DMS 273 treated with DMSO at 0.1 percent for 48 hours (cell line): ENCODE measurements at regions not wholly inside any gene's neighbourhood (a gene's known extent, or its start where the extent isn't known, plus 50 kb on each side); places are given as distances from the start of the nearest gene placed in this dataset.
"Not testable (repeated sequence)": the region's sequence is repeated elsewhere in the genome, so short reads cannot be mapped to it uniquely, and the experiment has no call there.

Source experiments
- DNase-seq: peaks from one replicate; lab custom pipeline; 2025; lab: John Stamatoyannopoulos, UW

GRCh38 chr15:56568466-56569167, 103.7 kb upstream of the MNS1 start:
- peak; percentile 29 for DNase-seq

DNA sequence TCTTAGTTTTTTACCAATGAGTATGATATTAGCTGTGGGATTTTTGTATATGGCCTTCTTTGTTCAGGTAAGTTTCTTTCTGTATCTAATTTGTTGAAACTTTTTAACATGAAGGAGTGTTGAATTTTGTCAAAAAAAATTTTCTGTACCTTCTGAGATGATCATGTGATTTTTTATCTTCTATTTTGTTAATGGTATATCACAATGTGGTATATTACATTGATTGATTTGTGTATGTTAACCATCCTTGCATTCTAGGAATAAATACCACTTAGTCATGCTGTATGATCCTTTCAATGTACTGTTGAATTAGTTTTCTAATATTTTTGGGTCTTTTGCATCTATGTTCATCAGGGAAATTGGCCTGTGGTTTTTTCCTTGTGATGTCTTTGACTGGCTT, 92.5 kb upstream of the MNS1 start:
- DNase-seq, result no peak

GRCh38 chr15:56553486-56553885, 88.5 kb upstream of the MNS1 start:
- DNase-seq, result no peak

DNA sequence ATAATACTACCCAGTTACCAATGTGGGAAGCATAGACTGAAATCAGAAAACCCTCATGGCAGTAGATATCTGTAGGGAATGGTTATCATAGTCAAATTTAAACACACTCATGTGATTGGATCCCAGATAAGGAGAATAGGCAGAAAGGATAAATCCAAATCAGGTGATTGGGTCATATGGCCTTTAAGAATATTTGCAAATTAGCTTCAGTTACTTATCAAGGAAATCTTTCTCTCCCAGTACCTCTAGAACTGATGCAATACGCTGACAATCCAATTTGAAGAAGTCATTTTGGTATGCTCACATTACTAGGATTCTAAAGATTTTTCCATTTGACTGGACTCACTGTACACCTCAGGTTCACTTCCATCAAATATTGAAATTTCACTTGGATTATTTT, 87.7 kb upstream of the MNS1 start:
- DNase-seq, result no peak

DNA sequence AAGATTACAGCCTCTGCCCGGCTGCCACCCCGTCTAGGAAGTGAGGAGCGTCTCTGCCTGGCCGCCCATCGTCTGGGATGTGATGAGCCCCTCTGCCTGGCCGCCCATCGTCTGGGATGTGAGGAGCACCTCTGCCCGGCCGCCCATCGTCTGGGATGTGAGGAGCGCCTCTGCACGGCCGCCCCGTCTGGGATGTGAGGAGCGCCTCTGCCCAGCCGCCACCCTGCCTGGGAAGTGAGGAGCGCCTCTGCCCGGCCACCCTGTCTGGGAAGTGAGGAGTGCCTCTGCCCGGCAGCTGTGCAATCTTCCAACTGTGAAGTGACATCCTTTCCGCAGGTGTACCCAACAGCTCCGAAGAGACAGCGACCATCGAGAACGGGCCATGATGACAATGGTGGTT, 75.6 kb upstream of the MNS1 start:
- not testable (repeated sequence) for DNase-seq

- DNase-seq, result not testable (repeated sequence)
Measured at GRCh38 chr15:56540157-56540556, 75.2 kb upstream of the MNS1 start.

DNA sequence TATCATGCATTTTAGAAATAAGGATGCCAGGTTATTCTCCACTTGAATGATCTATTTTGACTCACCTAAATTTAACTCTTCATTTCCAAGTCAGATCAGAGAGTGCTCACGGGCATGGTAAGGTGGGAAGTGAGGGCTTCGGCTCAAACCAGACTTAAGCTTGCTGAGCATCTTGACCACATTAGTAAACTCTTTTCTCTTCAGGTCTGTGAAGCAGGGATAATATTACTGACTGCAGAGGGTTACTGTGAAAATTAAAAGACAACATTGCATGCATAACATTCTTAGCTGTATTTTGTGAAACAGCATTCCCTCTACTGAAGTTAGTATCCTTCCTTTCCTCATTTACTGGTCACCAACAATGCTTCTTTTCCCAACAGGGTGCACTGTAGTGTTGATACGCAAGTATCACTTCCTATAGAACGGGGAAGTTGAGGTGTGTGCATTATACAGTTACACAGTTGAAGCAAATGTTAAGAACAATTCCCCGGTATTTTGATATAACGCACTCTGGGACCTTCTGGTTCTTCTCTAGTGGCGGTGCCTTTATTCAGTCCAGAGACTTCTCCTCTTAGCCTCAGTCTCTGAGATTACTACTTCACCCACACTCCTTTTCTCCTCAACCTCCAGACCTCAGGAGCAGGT, 74.1 kb upstream of the MNS1 start:
- no peak for DNase-seq

DNA sequence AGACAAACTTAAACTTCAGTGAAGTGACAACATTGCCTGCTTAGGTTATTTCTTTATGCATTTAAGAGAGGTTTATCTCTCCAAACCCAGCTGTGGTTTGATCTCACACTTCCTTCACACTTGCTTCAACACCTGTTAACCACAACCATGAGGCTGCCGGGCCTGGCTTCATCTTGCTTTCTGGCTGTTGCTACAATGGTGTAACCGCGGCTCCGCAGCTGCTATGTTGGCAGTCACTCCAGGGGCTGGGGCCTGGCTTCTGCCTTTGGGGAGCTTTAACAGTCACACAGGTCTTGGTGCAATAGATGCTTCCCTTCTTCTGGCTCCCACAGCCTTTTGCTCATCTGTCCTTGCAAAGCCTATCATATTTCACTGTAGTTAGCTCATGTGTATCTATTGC, 72.9 kb upstream of the MNS1 start:
- DNase-seq, result no peak

GRCh38 chr15:56534728-56535127, 69.8 kb upstream of the MNS1 start:
- no peak for DNase-seq

GRCh38 chr15:56533731-56534403, 68.9 kb upstream of the MNS1 start:
- no peak for DNase-seq

DNA sequence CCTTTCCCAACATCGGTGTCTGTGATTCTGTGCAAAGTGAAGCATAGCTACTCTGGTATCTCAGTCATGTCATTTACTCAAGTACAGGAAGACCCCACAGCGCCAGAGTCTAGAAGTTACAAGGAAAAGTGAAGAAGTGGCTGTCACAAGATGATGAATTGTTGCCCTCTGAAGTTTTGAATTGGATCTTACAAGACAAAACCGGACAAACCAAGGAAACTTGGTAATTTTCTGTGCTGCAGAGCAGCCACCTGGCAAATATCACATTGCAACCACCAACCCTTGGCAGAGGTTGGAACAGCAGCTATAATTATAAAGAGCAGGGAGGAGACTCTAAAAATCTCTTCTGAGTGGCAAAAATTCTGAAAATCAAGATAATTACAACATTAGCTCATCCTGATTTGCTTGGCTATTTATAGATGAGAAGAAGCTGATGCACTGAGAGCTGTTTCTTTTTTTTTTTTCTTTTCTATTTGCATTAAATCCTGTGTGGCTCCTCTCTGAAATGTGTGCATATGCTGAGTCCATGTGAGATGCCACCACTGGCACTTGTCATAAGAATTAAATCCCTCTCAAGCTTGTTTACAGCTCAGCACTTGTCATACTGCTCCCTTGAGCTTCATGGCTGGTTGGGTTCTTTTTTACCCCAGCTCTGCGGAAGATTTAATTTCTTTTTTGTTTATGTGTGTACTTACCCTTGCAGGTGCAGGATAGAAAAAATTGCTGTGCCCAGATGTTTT, 68.0 kb upstream of the MNS1 start:
- no peak for DNase-seq

DNA sequence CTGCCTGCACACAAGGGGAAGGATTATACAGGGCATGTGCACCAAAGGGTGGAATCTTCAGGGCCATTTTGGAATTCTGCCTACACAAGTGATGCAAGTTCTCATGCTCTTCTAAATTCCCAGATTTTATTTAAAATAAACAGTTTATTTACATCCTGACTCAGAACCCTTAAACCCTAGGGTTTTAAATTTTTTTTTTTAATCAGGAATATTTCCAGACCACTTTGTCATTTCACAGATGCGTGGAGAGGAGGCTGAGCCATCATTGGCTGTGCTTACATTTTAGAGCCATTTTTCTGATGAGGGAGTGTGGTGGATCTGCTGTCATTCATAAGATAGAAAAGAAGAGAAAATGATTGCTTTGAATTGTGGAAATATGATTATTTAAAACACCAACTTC, 65.2 kb upstream of the MNS1 start:
- DNase-seq, result no peak

- no peak for DNase-seq
Measured at GRCh38 chr15:56528136-56528535, 63.2 kb upstream of the MNS1 start.

GRCh38 chr15:56524915-56525314, 60.0 kb upstream of the MNS1 start:
- DNase-seq, result peak; percentile 67

GRCh38 chr15:56523521-56523920, 58.6 kb upstream of the MNS1 start:
- no peak for DNase-seq

- DNase-seq, result no peak
Measured at GRCh38 chr15:56519000-56519399, 54.1 kb upstream of the MNS1 start.
